ENCODE measurements at regions not wholly inside any gene's neighbourhood (a gene's known extent, or its start where the extent isn't known, plus 50 kb on each side); places are given as distances from the start of the nearest gene placed in this dataset.

DNA sequence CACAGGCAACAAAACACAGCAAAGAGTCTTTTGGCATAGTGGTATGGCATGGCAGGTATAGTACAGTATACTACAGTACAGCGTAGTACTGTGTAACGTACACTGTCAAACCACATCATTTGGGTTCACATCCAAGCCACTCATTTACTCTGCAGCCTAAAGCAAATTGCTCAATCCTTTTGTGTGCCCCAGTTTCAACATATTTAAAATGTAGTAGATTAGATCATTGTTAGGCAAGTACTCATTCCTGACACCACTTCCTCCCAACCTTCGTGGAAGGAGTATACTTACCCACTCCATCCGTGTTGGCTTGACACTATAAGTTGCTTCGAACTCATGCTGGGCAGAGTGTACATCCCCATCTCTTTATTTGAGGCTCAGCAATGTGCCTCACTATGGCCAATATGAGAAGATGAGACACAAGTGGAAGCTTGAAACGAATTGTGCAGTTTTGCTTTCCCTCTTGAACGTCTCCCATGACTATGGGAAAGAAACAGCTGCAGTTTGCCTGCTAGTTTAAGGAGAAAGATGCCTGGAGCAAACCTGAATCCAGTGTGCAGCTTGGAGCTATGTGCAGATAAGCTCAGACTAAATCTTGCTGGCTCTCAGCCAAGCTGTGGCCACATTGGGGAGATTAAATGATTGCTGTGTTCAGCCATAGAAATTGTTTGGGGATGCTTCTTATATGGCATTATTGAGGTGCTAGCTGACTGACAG lies 85.7 kb upstream of the TBL1X start:
- no peak for DNase-seq (ENCODE audit: extremely low spot score, unreplicated experiment)
- no peaks in the 10 kb centered on the region for H3K36me3 Mint-ChIP-seq
- no peak overlapping the region for H3K27ac Mint-ChIP-seq
- H3K9me3 Mint-ChIP-seq = peaks cover 5% of the 10 kb centered on the region
- TF ChIP-seq, protein P1, sequence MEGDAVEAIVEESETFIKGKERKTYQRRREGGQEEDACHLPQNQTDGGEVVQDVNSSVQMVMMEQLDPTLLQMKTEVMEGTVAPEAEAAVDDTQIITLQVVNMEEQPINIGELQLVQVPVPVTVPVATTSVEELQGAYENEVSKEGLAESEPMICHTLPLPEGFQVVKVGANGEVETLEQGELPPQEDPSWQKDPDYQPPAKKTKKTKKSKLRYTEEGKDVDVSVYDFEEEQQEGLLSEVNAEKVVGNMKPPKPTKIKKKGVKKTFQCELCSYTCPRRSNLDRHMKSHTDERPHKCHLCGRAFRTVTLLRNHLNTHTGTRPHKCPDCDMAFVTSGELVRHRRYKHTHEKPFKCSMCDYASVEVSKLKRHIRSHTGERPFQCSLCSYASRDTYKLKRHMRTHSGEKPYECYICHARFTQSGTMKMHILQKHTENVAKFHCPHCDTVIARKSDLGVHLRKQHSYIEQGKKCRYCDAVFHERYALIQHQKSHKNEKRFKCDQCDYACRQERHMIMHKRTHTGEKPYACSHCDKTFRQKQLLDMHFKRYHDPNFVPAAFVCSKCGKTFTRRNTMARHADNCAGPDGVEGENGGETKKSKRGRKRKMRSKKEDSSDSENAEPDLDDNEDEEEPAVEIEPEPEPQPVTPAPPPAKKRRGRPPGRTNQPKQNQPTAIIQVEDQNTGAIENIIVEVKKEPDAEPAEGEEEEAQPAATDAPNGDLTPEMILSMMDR (conservative IDR thresholded peaks at IDR 0.05) = no peak
- no peaks in the 10 kb centered on the region for H3K4me1 Mint-ChIP-seq (ENCODE audit: unreplicated experiment)
- H3K4me3 Mint-ChIP-seq = no peak overlapping the region
- no peaks in the 10 kb centered on the region for H3K27me3 Mint-ChIP-seq

DNA sequence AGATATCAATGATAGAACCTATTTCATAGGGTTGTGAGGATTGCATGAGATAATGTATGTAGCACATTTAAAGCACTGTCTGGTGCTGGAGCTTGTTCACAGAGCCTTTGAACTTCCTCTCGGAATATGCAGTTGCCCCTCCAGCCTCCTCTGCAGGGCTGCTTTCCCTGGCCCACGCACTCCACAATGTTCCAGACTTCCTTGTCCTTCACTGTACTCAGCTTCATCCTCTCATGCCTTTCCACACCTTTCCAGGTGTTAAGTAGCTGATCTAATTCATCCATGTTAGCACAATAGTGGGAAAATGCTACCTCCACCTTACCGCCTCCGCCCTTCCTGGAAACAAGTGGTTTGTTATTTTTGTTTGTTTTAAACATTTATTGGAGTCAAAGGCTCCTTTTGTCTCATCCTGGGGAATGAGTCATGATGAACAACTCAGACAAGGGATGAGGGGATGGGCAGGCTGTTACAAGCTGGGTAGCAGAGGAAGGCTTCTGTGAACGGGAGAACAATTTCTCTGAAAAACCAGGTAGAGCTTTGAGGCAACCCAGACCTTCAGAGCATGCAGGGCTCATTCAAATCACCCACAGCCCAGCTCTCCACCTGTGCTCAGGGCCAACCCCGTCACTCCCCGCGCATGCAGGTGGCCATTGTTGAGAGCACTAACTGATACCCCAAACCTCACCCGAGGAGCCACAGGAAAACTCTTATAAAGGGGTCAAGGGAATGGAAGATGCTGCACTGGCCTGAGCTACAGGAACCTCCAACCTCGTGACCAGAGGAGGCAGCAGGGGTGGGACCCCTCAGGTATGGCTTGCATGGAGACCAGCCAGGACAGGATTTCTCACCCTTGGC lies 84.9 kb upstream of the TBL1X start:
- H3K27ac Mint-ChIP-seq = no peak overlapping the region
- no peaks in the 10 kb centered on the region for H3K4me1 Mint-ChIP-seq (ENCODE audit: unreplicated experiment)
- no peaks in the 10 kb centered on the region for H3K36me3 Mint-ChIP-seq
- no peaks in the 10 kb centered on the region for H3K27me3 Mint-ChIP-seq
- peaks cover 5% of the 10 kb centered on the region for H3K9me3 Mint-ChIP-seq
- TF ChIP-seq, protein P1 (conservative IDR thresholded peaks at IDR 0.05) = no peak
- no peak for DNase-seq (ENCODE audit: extremely low spot score, unreplicated experiment)
- H3K4me3 Mint-ChIP-seq = no peak overlapping the region

DNA sequence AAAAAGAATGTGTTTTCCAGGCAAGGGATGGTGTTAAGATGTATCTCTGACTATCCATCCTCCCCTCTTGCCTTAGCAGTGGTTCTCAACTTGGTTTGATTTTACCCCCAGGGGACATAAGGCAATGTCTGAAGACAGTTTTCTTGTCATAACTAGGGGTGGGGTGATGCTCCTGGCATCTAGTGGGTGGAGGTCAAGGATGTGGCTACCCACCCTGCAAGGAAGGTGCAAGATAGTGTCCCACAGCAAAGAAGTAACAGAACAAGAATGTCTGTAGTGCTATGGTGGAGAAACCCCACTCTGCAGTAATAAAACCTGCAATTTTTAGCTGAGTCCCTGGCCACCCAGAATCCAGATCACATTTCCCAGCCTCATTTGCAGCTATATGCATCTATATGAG lies 81.2 kb upstream of the TBL1X start:
- H3K36me3 Mint-ChIP-seq = no peaks in the 10 kb centered on the region
- no peaks in the 10 kb centered on the region for H3K4me1 Mint-ChIP-seq (ENCODE audit: unreplicated experiment)
- DNase-seq (ENCODE audit: extremely low spot score, unreplicated experiment) = no peak
- TF ChIP-seq, protein P1 (conservative IDR thresholded peaks at IDR 0.05) = no peak
- no peak overlapping the region for H3K27ac Mint-ChIP-seq
- no peaks in the 10 kb centered on the region for H3K27me3 Mint-ChIP-seq
- H3K9me3 Mint-ChIP-seq = peaks cover 5% of the 10 kb centered on the region
- no peak overlapping the region for H3K4me3 Mint-ChIP-seq

DNA sequence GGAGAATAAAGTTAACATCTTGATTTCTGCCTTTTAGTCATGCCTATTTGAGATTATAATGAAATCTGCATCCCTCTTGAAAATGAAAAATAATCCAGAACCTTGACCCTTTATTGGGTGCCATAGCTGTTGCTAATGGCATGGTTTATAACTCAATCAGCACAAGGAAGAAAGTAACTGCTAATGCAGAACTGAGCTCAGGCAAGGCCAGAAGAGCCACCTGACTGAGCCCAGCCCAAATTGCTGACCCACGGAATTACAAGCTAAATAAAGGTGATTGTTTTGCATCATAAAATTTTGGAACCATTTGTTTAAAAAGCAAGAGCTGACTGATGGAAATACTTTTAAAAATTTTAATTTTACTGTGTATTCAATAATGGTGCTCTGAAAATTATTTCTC lies 76.4 kb upstream of the TBL1X start:
- no peaks in the 10 kb centered on the region for H3K9me3 Mint-ChIP-seq
- no peaks in the 10 kb centered on the region for H3K36me3 Mint-ChIP-seq
- TF ChIP-seq, protein P1 (conservative IDR thresholded peaks at IDR 0.05) = no peak
- no peak overlapping the region for H3K27ac Mint-ChIP-seq
- H3K4me1 Mint-ChIP-seq (ENCODE audit: unreplicated experiment) = no peaks in the 10 kb centered on the region
- no peak overlapping the region for H3K4me3 Mint-ChIP-seq
- no peak for DNase-seq (ENCODE audit: extremely low spot score, unreplicated experiment)
- H3K27me3 Mint-ChIP-seq = no peaks in the 10 kb centered on the region

DNA sequence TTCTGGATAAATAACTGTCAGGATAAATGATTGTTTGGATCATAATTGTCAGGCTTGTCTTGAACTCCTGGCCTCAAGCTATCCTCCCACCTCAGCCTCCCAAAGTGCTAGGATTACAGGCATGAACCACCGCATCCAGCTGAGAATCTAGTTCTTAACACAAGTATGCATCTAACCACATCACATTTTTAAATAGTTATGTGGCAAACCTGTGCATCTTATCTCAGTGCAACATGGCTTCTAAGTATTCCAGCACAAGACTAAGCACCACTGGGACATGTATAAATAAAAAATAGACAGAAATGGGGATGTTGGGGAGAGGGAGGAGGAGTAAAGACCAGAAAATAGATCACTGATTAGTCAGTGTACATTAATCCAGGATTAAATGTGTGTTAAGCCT lies 74.7 kb upstream of the TBL1X start:
- no peaks in the 10 kb centered on the region for H3K36me3 Mint-ChIP-seq
- DNase-seq (ENCODE audit: extremely low spot score, unreplicated experiment) = no peak
- no peaks in the 10 kb centered on the region for H3K9me3 Mint-ChIP-seq
- no peak overlapping the region for H3K4me3 Mint-ChIP-seq
- no peak overlapping the region for H3K27ac Mint-ChIP-seq
- no peaks in the 10 kb centered on the region for H3K4me1 Mint-ChIP-seq (ENCODE audit: unreplicated experiment)
- no peaks in the 10 kb centered on the region for H3K27me3 Mint-ChIP-seq
- TF ChIP-seq, protein P1 (conservative IDR thresholded peaks at IDR 0.05) = no peak
